ENCODE measurements at regions not wholly inside any gene's neighbourhood (a gene's known extent, or its start where the extent isn't known, plus 50 kb on each side); places are given as distances from the start of the nearest gene placed in this dataset.

- ChIA-PET POLR2A (no interaction called here), CTCF (interaction anchor here (1.2 kb wide), 1 partner anchor 18 kb away, joined by 3 read pairs; no protein-coding TSS in a partner anchor)
- no peak for DNase-seq
- no peak overlapping the region for H3K4me3 Mint-ChIP-seq
- no peaks in the 10 kb centered on the region for H3K9me3 Mint-ChIP-seq
- no peaks in the 10 kb centered on the region for H3K4me1 Mint-ChIP-seq
- no peaks in the 10 kb centered on the region for H3K36me3 Mint-ChIP-seq (ENCODE audit: low read depth)
- peaks cover 9% of the 10 kb centered on the region for H3K27me3 Mint-ChIP-seq
- no peak overlapping the region for H3K27ac Mint-ChIP-seq
These were observed 54.9 kb upstream of the SACS start for GRCh38 chr13:23488442-23488841.

GRCh38 chr13:23496255-23496654 is 62.8 kb upstream of the SACS start:
- no peak for DNase-seq
- Mint-ChIP-seq H3K4me3 (no peak overlapping the region), H3K36me3 (ENCODE audit: low read depth) (no peaks in the 10 kb centered on the region), H3K27me3 (peaks cover 16% of the 10 kb centered on the region), H3K27ac (no peak overlapping the region), H3K4me1 (no peaks in the 10 kb centered on the region), H3K9me3 (no peaks in the 10 kb centered on the region)
- POLR2A ChIA-PET = no interaction called here
- CTCF ChIA-PET = no interaction called here

- H3K9me3 Mint-ChIP-seq = no peaks in the 10 kb centered on the region
- peaks cover 16% of the 10 kb centered on the region for H3K27me3 Mint-ChIP-seq
- POLR2A ChIA-PET = no interaction called here
- H3K27ac Mint-ChIP-seq = no peak overlapping the region
- H3K36me3 Mint-ChIP-seq (ENCODE audit: low read depth) = no peaks in the 10 kb centered on the region
- H3K4me3 Mint-ChIP-seq = no peak overlapping the region
- no peak for DNase-seq
- CTCF ChIA-PET = no interaction called here
- no peaks in the 10 kb centered on the region for H3K4me1 Mint-ChIP-seq
These were observed 63.7 kb upstream of the SACS start for GRCh38 chr13:23497191-23497590.

GRCh38 chr13:23500849-23501248 is 67.3 kb upstream of the SACS start:
- Mint-ChIP-seq H3K27me3 (peaks cover 16% of the 10 kb centered on the region), H3K4me3 (no peak overlapping the region), H3K27ac (no peak overlapping the region), H3K36me3 (ENCODE audit: low read depth) (no peaks in the 10 kb centered on the region), H3K9me3 (no peaks in the 10 kb centered on the region), H3K4me1 (no peaks in the 10 kb centered on the region)
- ChIA-PET CTCF (no interaction called here), POLR2A (no interaction called here)
- DNase-seq = no peak

- Mint-ChIP-seq H3K27me3 (peaks cover 12% of the 10 kb centered on the region), H3K9me3 (no peaks in the 10 kb centered on the region), H3K27ac (no peak overlapping the region), H3K4me1 (no peaks in the 10 kb centered on the region), H3K4me3 (no peak overlapping the region), H3K36me3 (ENCODE audit: low read depth) (no peaks in the 10 kb centered on the region)
- POLR2A ChIA-PET = no interaction called here
- no peak for DNase-seq
- CTCF ChIA-PET = no interaction called here
These were observed 66.0 kb upstream of the TNFRSF19 start for GRCh38 chr13:23504180-23504579.

- Mint-ChIP-seq H3K9me3 (no peaks in the 10 kb centered on the region), H3K27me3 (peaks cover 5% of the 10 kb centered on the region), H3K36me3 (ENCODE audit: low read depth) (no peaks in the 10 kb centered on the region), H3K4me3 (no peak overlapping the region), H3K27ac (no peak overlapping the region), H3K4me1 (no peaks in the 10 kb centered on the region)
- DNase-seq = no peak
- ChIA-PET POLR2A (no interaction called here), CTCF (no interaction called here)
These were observed 65.2 kb upstream of the TNFRSF19 start for GRCh38 chr13:23505007-23505406.

- Mint-ChIP-seq H3K4me3 (no peak overlapping the region), H3K27ac (no peak overlapping the region), H3K27me3 (peaks cover 2% of the 10 kb centered on the region), H3K9me3 (no peaks in the 10 kb centered on the region), H3K4me1 (no peaks in the 10 kb centered on the region), H3K36me3 (ENCODE audit: low read depth) (no peaks in the 10 kb centered on the region)
- CTCF ChIA-PET = interaction anchor here (1.6 kb wide), 1 partner anchor 16 kb away, joined by 3 read pairs; no protein-coding TSS in a partner anchor
- DNase-seq = no peak
- POLR2A ChIA-PET = no interaction called here
These were observed 64.0 kb upstream of the TNFRSF19 start for GRCh38 chr13:23506071-23506806.

- no peaks in the 10 kb centered on the region for H3K4me1 Mint-ChIP-seq
- H3K27ac Mint-ChIP-seq = no peak overlapping the region
- DNase-seq = no peak
- H3K4me3 Mint-ChIP-seq = no peak overlapping the region
- ChIA-PET POLR2A (no interaction called here), CTCF (interaction anchor here (1.6 kb wide), 1 partner anchor 17 kb away, joined by 3 read pairs; no protein-coding TSS in a partner anchor)
- peaks cover 2% of the 10 kb centered on the region for H3K27me3 Mint-ChIP-seq
- no peaks in the 10 kb centered on the region for H3K9me3 Mint-ChIP-seq
- no peaks in the 10 kb centered on the region for H3K36me3 Mint-ChIP-seq (ENCODE audit: low read depth)
These were observed 63.4 kb upstream of the TNFRSF19 start for GRCh38 chr13:23506807-23507291.

- Mint-ChIP-seq H3K4me1 (no peaks in the 10 kb centered on the region), H3K36me3 (ENCODE audit: low read depth) (no peaks in the 10 kb centered on the region), H3K9me3 (no peaks in the 10 kb centered on the region), H3K27me3 (peaks cover 10% of the 10 kb centered on the region), H3K27ac (no peak overlapping the region), H3K4me3 (no peak overlapping the region)
- ChIA-PET CTCF (no interaction called here), POLR2A (no interaction called here)
- DNase-seq = no peak
These were observed 60.2 kb upstream of the TNFRSF19 start for GRCh38 chr13:23509781-23510543.

- no peaks in the 10 kb centered on the region for H3K9me3 Mint-ChIP-seq
- H3K4me1 Mint-ChIP-seq = no peaks in the 10 kb centered on the region
- peaks cover 14% of the 10 kb centered on the region for H3K27me3 Mint-ChIP-seq
- ChIA-PET CTCF (no interaction called here), POLR2A (no interaction called here)
- no peak overlapping the region for H3K4me3 Mint-ChIP-seq
- no peak for DNase-seq
- no peak overlapping the region for H3K27ac Mint-ChIP-seq
- no peaks in the 10 kb centered on the region for H3K36me3 Mint-ChIP-seq (ENCODE audit: low read depth)
These were observed 59.7 kb upstream of the TNFRSF19 start for GRCh38 chr13:23510544-23510916.

GRCh38 chr13:23510979-23511735 is 59.1 kb upstream of the TNFRSF19 start:
- Mint-ChIP-seq H3K27ac (no peak overlapping the region), H3K27me3 (peaks cover 14% of the 10 kb centered on the region), H3K36me3 (ENCODE audit: low read depth) (no peaks in the 10 kb centered on the region), H3K9me3 (no peaks in the 10 kb centered on the region), H3K4me1 (no peaks in the 10 kb centered on the region), H3K4me3 (no peak overlapping the region)
- ChIA-PET POLR2A (no interaction called here), CTCF (no interaction called here)
- peak; percentile 9 for DNase-seq

- Mint-ChIP-seq H3K9me3 (no peaks in the 10 kb centered on the region), H3K27ac (no peak overlapping the region), H3K36me3 (ENCODE audit: low read depth) (no peaks in the 10 kb centered on the region), H3K4me3 (no peak overlapping the region), H3K4me1 (no peaks in the 10 kb centered on the region), H3K27me3 (peaks cover 19% of the 10 kb centered on the region)
- DNase-seq = no peak
- ChIA-PET CTCF (interaction anchor here (0.9 kb wide), 1 partner anchor 11 kb away, joined by 3 read pairs; no protein-coding TSS in a partner anchor), POLR2A (no interaction called here)
These were observed 57.3 kb upstream of the TNFRSF19 start for GRCh38 chr13:23512762-23513395.

- Mint-ChIP-seq H3K27ac (no peak overlapping the region), H3K27me3 (peaks cover 19% of the 10 kb centered on the region), H3K4me1 (no peaks in the 10 kb centered on the region), H3K36me3 (ENCODE audit: low read depth) (no peaks in the 10 kb centered on the region), H3K9me3 (no peaks in the 10 kb centered on the region), H3K4me3 (no peak overlapping the region)
- CTCF ChIA-PET = interaction anchor here (0.9 kb wide), 1 partner anchor 11 kb away, joined by 3 read pairs; no protein-coding TSS in a partner anchor
- DNase-seq = no peak
- POLR2A ChIA-PET = no interaction called here
These were observed 56.8 kb upstream of the TNFRSF19 start for GRCh38 chr13:23513455-23513854.
